ENCODE measurements at regions not wholly inside any gene's neighbourhood (a gene's known extent, or its start where the extent isn't known, plus 50 kb on each side); places are given as distances from the start of the nearest gene placed in this dataset.

DNA sequence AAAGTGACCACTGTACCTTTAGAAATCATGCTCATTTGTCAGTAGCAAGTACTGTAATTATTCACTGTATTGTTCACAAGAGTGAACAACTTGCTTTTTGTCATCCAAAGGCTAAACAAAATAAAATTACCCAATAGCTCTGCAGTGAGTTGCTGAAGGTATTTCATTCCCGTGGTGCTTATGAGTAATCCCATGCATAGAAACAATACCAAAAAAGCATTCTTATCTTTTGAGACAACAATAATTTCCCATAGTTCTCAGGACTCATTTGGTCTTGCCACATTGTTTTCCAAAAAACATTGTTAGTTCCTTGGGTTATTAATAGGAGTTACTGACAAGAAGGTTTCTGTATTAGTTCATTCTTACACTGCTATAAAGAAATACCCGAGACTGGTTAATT, 503.2 kb upstream of the FAM98A start:
- H3K9me2 ChIP-seq (replicated peaks; ENCODE audit: insufficient read depth, low read length), result no peaks in the 10 kb centered on the region
- H3F3A ChIP-seq (ENCODE audit: insufficient read depth), result no peaks in the 10 kb centered on the region
- H2AFZ ChIP-seq (ENCODE audit: low read depth, low read length, severe bottlenecking), result no peak overlapping the region
- no peaks in the 10 kb centered on the region for H3K9me3 ChIP-seq (ENCODE audit: insufficient read depth, low read length)
- no peaks in the 10 kb centered on the region for H3K36me3 ChIP-seq (ENCODE audit: low read length)
- H3K4me3 ChIP-seq (ENCODE audit: insufficient read depth, low read length, poor library complexity, severe bottlenecking), result no peak overlapping the region
- H3K9ac ChIP-seq (ENCODE audit: low read length), result no peak overlapping the region
- H3K4me2 ChIP-seq (ENCODE audit: low read depth, low read length, poor library complexity, severe bottlenecking), result no peak overlapping the region
- no peaks in the 10 kb centered on the region for H4K20me1 ChIP-seq (ENCODE audit: low read depth, low read length)
- no peaks in the 10 kb centered on the region for H3K79me2 ChIP-seq (ENCODE audit: insufficient read depth, low read length)
- no peaks in the 10 kb centered on the region for H3K27me3 ChIP-seq (ENCODE audit: low read length)
- TF ChIP-seq, protein P1, sequence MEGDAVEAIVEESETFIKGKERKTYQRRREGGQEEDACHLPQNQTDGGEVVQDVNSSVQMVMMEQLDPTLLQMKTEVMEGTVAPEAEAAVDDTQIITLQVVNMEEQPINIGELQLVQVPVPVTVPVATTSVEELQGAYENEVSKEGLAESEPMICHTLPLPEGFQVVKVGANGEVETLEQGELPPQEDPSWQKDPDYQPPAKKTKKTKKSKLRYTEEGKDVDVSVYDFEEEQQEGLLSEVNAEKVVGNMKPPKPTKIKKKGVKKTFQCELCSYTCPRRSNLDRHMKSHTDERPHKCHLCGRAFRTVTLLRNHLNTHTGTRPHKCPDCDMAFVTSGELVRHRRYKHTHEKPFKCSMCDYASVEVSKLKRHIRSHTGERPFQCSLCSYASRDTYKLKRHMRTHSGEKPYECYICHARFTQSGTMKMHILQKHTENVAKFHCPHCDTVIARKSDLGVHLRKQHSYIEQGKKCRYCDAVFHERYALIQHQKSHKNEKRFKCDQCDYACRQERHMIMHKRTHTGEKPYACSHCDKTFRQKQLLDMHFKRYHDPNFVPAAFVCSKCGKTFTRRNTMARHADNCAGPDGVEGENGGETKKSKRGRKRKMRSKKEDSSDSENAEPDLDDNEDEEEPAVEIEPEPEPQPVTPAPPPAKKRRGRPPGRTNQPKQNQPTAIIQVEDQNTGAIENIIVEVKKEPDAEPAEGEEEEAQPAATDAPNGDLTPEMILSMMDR (IDR thresholded peaks at IDR 0.05; ENCODE audit: insufficient read depth, low read length, poor library complexity, severe bottlenecking), result no peak
- TF ChIP-seq EZH2phosphoT487 (conservative IDR thresholded peaks at IDR 0.05; ENCODE audit: low read length), result no peak
- no peak overlapping the region for H3K27ac ChIP-seq (ENCODE audit: low read depth, low read length)

GRCh38 chr2:34099377-34099776, 500.3 kb upstream of the FAM98A start:
- H3K9me3 ChIP-seq (ENCODE audit: insufficient read depth, low read length), result no peaks in the 10 kb centered on the region
- H4K20me1 ChIP-seq (ENCODE audit: low read depth, low read length), result no peaks in the 10 kb centered on the region
- H3K27ac ChIP-seq (ENCODE audit: low read depth, low read length), result no peak overlapping the region
- H3K36me3 ChIP-seq (ENCODE audit: low read length), result no peaks in the 10 kb centered on the region
- no peaks in the 10 kb centered on the region for H3F3A ChIP-seq (ENCODE audit: insufficient read depth)
- no peak overlapping the region for H3K9ac ChIP-seq (ENCODE audit: low read length)
- H3K27me3 ChIP-seq (ENCODE audit: low read length), result no peaks in the 10 kb centered on the region
- no peaks in the 10 kb centered on the region for H3K79me2 ChIP-seq (ENCODE audit: insufficient read depth, low read length)
- H2AFZ ChIP-seq (ENCODE audit: low read depth, low read length, severe bottlenecking), result no peak overlapping the region
- H3K9me2 ChIP-seq (replicated peaks; ENCODE audit: insufficient read depth, low read length), result no peaks in the 10 kb centered on the region
- no peak overlapping the region for H3K4me3 ChIP-seq (ENCODE audit: insufficient read depth, low read length, poor library complexity, severe bottlenecking)
- TF ChIP-seq, protein P1 (IDR thresholded peaks at IDR 0.05; ENCODE audit: insufficient read depth, low read length, poor library complexity, severe bottlenecking), result no peak
- no peak for TF ChIP-seq EZH2phosphoT487 (conservative IDR thresholded peaks at IDR 0.05; ENCODE audit: low read length)
- no peak overlapping the region for H3K4me2 ChIP-seq (ENCODE audit: low read depth, low read length, poor library complexity, severe bottlenecking)

DNA sequence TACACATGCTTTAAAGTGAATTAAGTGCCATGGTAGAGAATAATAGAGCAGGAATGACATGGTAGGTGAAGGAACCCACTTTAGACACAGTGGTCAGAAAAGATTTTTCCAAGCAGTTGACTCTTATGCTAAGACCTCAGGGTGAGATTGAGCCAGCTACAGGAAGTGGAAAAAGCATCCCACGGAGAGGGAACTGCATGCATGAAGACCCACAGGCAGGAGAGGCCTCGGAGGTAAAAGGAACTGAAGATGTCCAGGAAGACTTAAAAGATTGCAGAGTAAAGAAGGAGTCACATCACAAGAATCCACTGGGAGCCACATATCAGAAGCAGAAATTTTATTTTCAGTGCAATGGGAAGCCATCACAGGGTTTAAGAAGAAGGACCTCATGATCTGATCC, 499.2 kb upstream of the FAM98A start:
- H3F3A ChIP-seq (ENCODE audit: insufficient read depth), result no peaks in the 10 kb centered on the region
- no peaks in the 10 kb centered on the region for H3K27me3 ChIP-seq (ENCODE audit: low read length)
- H3K27ac ChIP-seq (ENCODE audit: low read depth, low read length), result no peak overlapping the region
- H3K9me2 ChIP-seq (replicated peaks; ENCODE audit: insufficient read depth, low read length), result no peaks in the 10 kb centered on the region
- no peaks in the 10 kb centered on the region for H4K20me1 ChIP-seq (ENCODE audit: low read depth, low read length)
- H2AFZ ChIP-seq (ENCODE audit: low read depth, low read length, severe bottlenecking), result no peak overlapping the region
- H3K4me3 ChIP-seq (ENCODE audit: insufficient read depth, low read length, poor library complexity, severe bottlenecking), result no peak overlapping the region
- no peaks in the 10 kb centered on the region for H3K36me3 ChIP-seq (ENCODE audit: low read length)
- H3K9me3 ChIP-seq (ENCODE audit: insufficient read depth, low read length), result no peaks in the 10 kb centered on the region
- H3K9ac ChIP-seq (ENCODE audit: low read length), result no peak overlapping the region
- no peak for TF ChIP-seq EZH2phosphoT487 (conservative IDR thresholded peaks at IDR 0.05; ENCODE audit: low read length)
- TF ChIP-seq, protein P1 (IDR thresholded peaks at IDR 0.05; ENCODE audit: insufficient read depth, low read length, poor library complexity, severe bottlenecking), result no peak
- H3K79me2 ChIP-seq (ENCODE audit: insufficient read depth, low read length), result no peaks in the 10 kb centered on the region
- no peak overlapping the region for H3K4me2 ChIP-seq (ENCODE audit: low read depth, low read length, poor library complexity, severe bottlenecking)

Measured in SU-DHL-6 (cell line).